ENCODE measurements at regions not wholly inside any gene's neighbourhood (a gene's known extent, or its start where the extent isn't known, plus 50 kb on each side); places are given as distances from the start of the nearest gene placed in this dataset.
A peak's percentile ranks its signal among the peaks of the same experiment; 100 is the strongest.

- no peak for DNase-seq
These were observed 79.7 kb upstream of the GNG2 start for GRCh38 chr14:51780741-51781140.

- no peak for DNase-seq
These were observed 79.0 kb upstream of the GNG2 start for GRCh38 chr14:51781381-51781780.

- no peak for DNase-seq
These were observed 78.0 kb upstream of the GNG2 start for GRCh38 chr14:51782435-51782834.

GRCh38 chr14:51783765-51784164 is 76.6 kb upstream of the GNG2 start:
- no peak for DNase-seq

- no peak for DNase-seq
These were observed 75.9 kb upstream of the GNG2 start for GRCh38 chr14:51784466-51784865.

- DNase-seq: no peak
These were observed 74.2 kb upstream of the GNG2 start for GRCh38 chr14:51786227-51786626.

GRCh38 chr14:51787352-51787751 is 73.1 kb upstream of the GNG2 start:
- no peak for DNase-seq

- DNase-seq: no peak
These were observed 71.3 kb upstream of the GNG2 start for GRCh38 chr14:51789114-51789513.

GRCh38 chr14:51789596-51789995 is 70.8 kb upstream of the GNG2 start:
- peak; percentile 52 to 64 for DNase-seq

- no peak for DNase-seq
These were observed 67.6 kb upstream of the GNG2 start for GRCh38 chr14:51792809-51793208.

- DNase-seq: no peak
These were observed 54.9 kb upstream of the GNG2 start for GRCh38 chr14:51805541-51805940.

GRCh38 chr14:51806026-51807023 is 54.1 kb upstream of the GNG2 start:
- no peak for DNase-seq

- no peak for DNase-seq
These were observed 53.1 kb upstream of the GNG2 start for GRCh38 chr14:51807356-51807755.
